ENCODE measurements at regions not wholly inside any gene's neighbourhood (a gene's known extent, or its start where the extent isn't known, plus 50 kb on each side); places are given as distances from the start of the nearest gene placed in this dataset.
"Not testable (repeated sequence)": the region's sequence is repeated elsewhere in the genome, so short reads cannot be mapped to it uniquely, and the experiment has no call there.

GRCh38 chr5:50318220-50318619 is 122.9 kb downstream of the EMB start:
- Histone ChIP-seq H3K9me3 (no peaks in the 10 kb centered on the region), H3K36me3 (no peaks in the 10 kb centered on the region), H3K27ac (no peak overlapping the region), H3K4me3 (no peak overlapping the region), H3K4me1 (no peaks in the 10 kb centered on the region), H3K9ac (ENCODE audit: low read depth in 2 of 2, low read length in 2 of 2) (no peak overlapping the region), H3K27me3 (no peaks in the 10 kb centered on the region)
- no peak for TF ChIP-seq CTCF (IDR thresholded peaks at IDR 0.05)
- DNase-seq = no peak
- intact Hi-C loops (cut with DNase I) = no loop called here

GRCh38 chr5:50306488-50306887 is 134.6 kb downstream of the EMB start:
- H3K27ac ChIP-seq; H3K9me3 ChIP-seq; H3K27me3 ChIP-seq; H3K4me3 ChIP-seq; DNase-seq; H3K9ac ChIP-seq (ENCODE audit: low read depth in 2 of 2, low read length in 2 of 2); H3K36me3 ChIP-seq; intact Hi-C loops (cut with DNase I); H3K4me1 ChIP-seq: not testable (repeated sequence)

GRCh38 chr5:50302815-50303490 is 138.1 kb downstream of the EMB start:
- no peak for TF ChIP-seq CTCF (IDR thresholded peaks at IDR 0.05)
- intact Hi-C loops (cut with DNase I) = no loop called here
- no peaks in the 10 kb centered on the region for H3K36me3 ChIP-seq
- H3K4me1 ChIP-seq = no peaks in the 10 kb centered on the region
- H3K4me3 ChIP-seq = no peak overlapping the region
- no peaks in the 10 kb centered on the region for H3K9me3 ChIP-seq
- no peak overlapping the region for H3K27ac ChIP-seq
- H3K9ac ChIP-seq (ENCODE audit: low read depth in 2 of 2, low read length in 2 of 2) = no peak overlapping the region
- H3K27me3 ChIP-seq = no peaks in the 10 kb centered on the region
- no peak for DNase-seq

GRCh38 chr5:50301756-50302155 is 139.3 kb downstream of the EMB start:
- Histone ChIP-seq H3K36me3 (no peaks in the 10 kb centered on the region), H3K4me3 (no peak overlapping the region), H3K9me3 (no peaks in the 10 kb centered on the region), H3K27ac (no peak overlapping the region), H3K27me3 (no peaks in the 10 kb centered on the region), H3K9ac (ENCODE audit: low read depth in 2 of 2, low read length in 2 of 2) (no peak overlapping the region), H3K4me1 (no peaks in the 10 kb centered on the region)
- TF ChIP-seq CTCF (IDR thresholded peaks at IDR 0.05) = no peak
- intact Hi-C loops (cut with DNase I) = no loop called here
- no peak for DNase-seq

- Histone ChIP-seq H3K27ac (no peak overlapping the region), H3K9me3 (no peaks in the 10 kb centered on the region), H3K4me1 (no peaks in the 10 kb centered on the region), H3K9ac (ENCODE audit: low read depth in 2 of 2, low read length in 2 of 2) (no peak overlapping the region), H3K36me3 (no peaks in the 10 kb centered on the region), H3K27me3 (no peaks in the 10 kb centered on the region), H3K4me3 (no peak overlapping the region)
- TF ChIP-seq CTCF (IDR thresholded peaks at IDR 0.05) = no peak
- no peak for DNase-seq
- intact Hi-C loops (cut with DNase I) = no loop called here
Measured at GRCh38 chr5:50300878-50301277, 140.2 kb downstream of the EMB start.

- Histone ChIP-seq H3K4me3 (no peak overlapping the region), H3K4me1 (no peaks in the 10 kb centered on the region), H3K9ac (ENCODE audit: low read depth in 2 of 2, low read length in 2 of 2) (no peak overlapping the region), H3K9me3 (no peaks in the 10 kb centered on the region), H3K36me3 (no peaks in the 10 kb centered on the region), H3K27me3 (no peaks in the 10 kb centered on the region), H3K27ac (no peak overlapping the region)
- no peak for TF ChIP-seq CTCF (IDR thresholded peaks at IDR 0.05)
- intact Hi-C loops (cut with DNase I) = no loop called here
- no peak for DNase-seq
Measured at GRCh38 chr5:50299896-50300295, 141.2 kb downstream of the EMB start.

Data from colonic mucosa (tissue), 4 donors.